HepG2 (cell line): ENCODE measurements at regions not wholly inside any gene's neighbourhood (a gene's known extent, or its start where the extent isn't known, plus 50 kb on each side); places are given as distances from the start of the nearest gene placed in this dataset.

Experiments used
- ATAC-seq: fragments of 200-7000 bp; cut with Tn5 transposase; 3 replicates; pipeline ENCODE4 v1.9.1; 2020; ENCODE audit warnings: mild to moderate bottlenecking, moderate library complexity
- BruUV-seq: library from RNA; stranded (reverse); fragments of 400-500 nt; replicated peaks from 2 replicates; lab custom pipeline; 2021; lab: Mats Ljungman, UMichigan
- CTCF ChIA-PET: fragments of 300-600 bp; formaldehyde crosslinking; extraction: SDS; loops from one replicate; lab custom pipeline; 2021; ENCODE audit warnings: low total read pairs, inconsistent platforms, low intra/inter-chr PET ratio; lab: Yijun Ruan, JAX
- POLR2A ChIA-PET: fragments of 350-600 bp; sonication (Branson Sonifier 250); formaldehyde crosslinking; loops from one replicate; lab custom pipeline; 2020; ENCODE audit warnings: antibody characterized with exemption, inconsistent platforms; lab: Yijun Ruan, JAX
- DNase-seq: peaks from one replicate; pipeline ENCODE4 v3.0.0-alpha.2; 2015; ENCODE audit warnings: low spot score
- FAIRE-seq: peaks from 3 replicates; lab custom pipeline; 2011; peaks lifted over from hg19 to GRCh38; lab: Jason Lieb, UNC
- H2AFZ ChIP-seq: one replicate; pipeline ENCODE4 v1.6.1; 2011; ENCODE audit warnings: low read length, inconsistent platforms
- H3K27ac ChIP-seq: fragments of 300-600 bp; 3 replicates; pipeline ENCODE4 v1.8.0; 2011; ENCODE audit warnings: mixed run types, mild to moderate bottlenecking, mixed read lengths, low read length, inconsistent platforms; ENCODE audit not compliant: insufficient read depth; ENCODE audit errors: extremely low read length
- H3K27me3 ChIP-seq, 2 experiments: fragments of 200-600 bp in 1 of 2; 2 replicates in 1 of 2; 3 replicates in 1 of 2; pipeline versions ENCODE4 v1.6.0 to v1.8.0; 2011; ENCODE audit warnings: low read length in 2 of 2, mild to moderate bottlenecking in 2 of 2, moderate library complexity in 2 of 2, inconsistent platforms in 1 of 2; ENCODE audit not compliant: insufficient read depth in 2 of 2, control insufficient read depth in 1 of 2
- H3K36me3 ChIP-seq, 2 experiments: fragments of 200-600 bp in 1 of 2; replicated peaks in 1 of 2; 2 replicates in 1 of 2; 3 replicates in 1 of 2; pipeline versions ENCODE4 v1.5.1 to v1.8.0; 2011; ENCODE audit warnings: low read length in 2 of 2, inconsistent platforms in 1 of 2; ENCODE audit not compliant: insufficient read depth in 2 of 2, control insufficient read depth in 1 of 2
- H3K4me1 ChIP-seq: 2 replicates; pipeline ENCODE4 v1.5.1; 2012; ENCODE audit warnings: low read length, inconsistent platforms; ENCODE audit not compliant: insufficient read depth
- H3K4me2 ChIP-seq: 2 replicates; pipeline ENCODE4 v1.6.0; 2011; ENCODE audit warnings: low read depth, low read length, inconsistent platforms
- H3K4me3 ChIP-seq, 3 experiments: fragments of 200-600 bp in 1 of 3; sonication (generic), shearing (Covaris generic) in 1 of 3; replicated peaks in 1 of 3; 2 replicates each; pipeline ENCODE4 v1.5.1; 2011 to 2016; ENCODE audit warnings: low read length in 3 of 3, inconsistent platforms in 2 of 3, low read depth in 2 of 3, mild to moderate bottlenecking in 2 of 3, control low read depth in 1 of 3, mixed read lengths in 1 of 3; ENCODE audit not compliant: insufficient read depth in 1 of 3
- H3K79me2 ChIP-seq: one replicate; pipeline ENCODE4 v1.6.1; 2011; ENCODE audit warnings: low read length, inconsistent platforms; ENCODE audit not compliant: insufficient read depth
- H3K9ac ChIP-seq: 2 replicates; pipeline ENCODE4 v1.6.0; 2011; ENCODE audit warnings: mild to moderate bottlenecking, low read depth, low read length, inconsistent platforms; ENCODE audit not compliant: insufficient read depth
- H3K9me3 ChIP-seq: 2 replicates; pipeline ENCODE4 v1.5.1; 2012; ENCODE audit warnings: mild to moderate bottlenecking, low read length
- H4K20me1 ChIP-seq: 2 replicates; pipeline ENCODE4 v1.6.0; 2011; ENCODE audit warnings: inconsistent platforms, mild to moderate bottlenecking, low read length, moderate library complexity; ENCODE audit not compliant: insufficient read depth
- CEBPB ChIP-seq: IDR thresholded peaks from 2 replicates; pipeline ENCODE4 v1.6.1; 2011; ENCODE audit warnings: low read depth, low read length, improper control_type of control experiment, borderline replicate concordance
- HHEX ChIP-seq: IDR thresholded peaks from 2 replicates; pipeline ENCODE4 v1.6.1; 2016; ENCODE audit warnings: control low read depth
- MAFF ChIP-seq: IDR thresholded peaks from 2 replicates; pipeline ENCODE4 v1.6.1; 2011; ENCODE audit warnings: low read depth, low read length, improper control_type of control experiment
- MAFK ChIP-seq, 2 experiments: IDR thresholded peaks in 1 of 2; conservative IDR thresholded peaks in 1 of 2; 2 replicates each; pipeline ENCODE4 v1.6.1; 2011; ENCODE audit warnings: improper control_type of control experiment in 2 of 2, low read length in 2 of 2
- PHF21A ChIP-seq: sonication (generic); formaldehyde crosslinking; IDR thresholded peaks from 2 replicates; pipeline ENCODE4 v1.5.0; 2020; ENCODE audit warnings: mild to moderate bottlenecking, missing genetic modification reagents
- ZBTB37 ChIP-seq: sonication (generic); formaldehyde crosslinking; IDR thresholded peaks from 2 replicates; pipeline ENCODE4 v1.4.0; 2020; ENCODE audit warnings: mild to moderate bottlenecking, missing genetic modification reagents
- ZFP82 ChIP-seq: sonication (generic); formaldehyde crosslinking; IDR thresholded peaks from 2 replicates; pipeline ENCODE4 v1.5.1; 2020; ENCODE audit warnings: mild to moderate bottlenecking, missing genetic modification reagents, borderline replicate concordance
- ZNF770 ChIP-seq: sonication (generic); formaldehyde crosslinking; IDR thresholded peaks from 2 replicates; pipeline ENCODE4 v1.5.0; 2020; ENCODE audit warnings: mild to moderate bottlenecking, missing genetic modification reagents
- WGBS: methylation state at CpG from one replicate; pipeline ENCODE4 v1.1.6; 2017; ENCODE audit warnings: low lambda C conversion rate; 5-methylcytosine and 5-hydroxymethylcytosine counted together
- in situ Hi-C: cut with HindIII; loops from 2 replicates; pipeline ENCODE4 v1.10.0; 2017; ENCODE audit warnings: low pct_unique_long_range_greater_than_20kb; ENCODE audit not compliant: extremely low pct_ligation_motif_present
- intact Hi-C: fragments of 100-400 bp; cut with micrococcal nuclease; formaldehyde crosslinking; loops from one replicate; pipeline ENCODE4 v1.10.0; 2022; ENCODE audit not compliant: unreplicated experiment

DNA sequence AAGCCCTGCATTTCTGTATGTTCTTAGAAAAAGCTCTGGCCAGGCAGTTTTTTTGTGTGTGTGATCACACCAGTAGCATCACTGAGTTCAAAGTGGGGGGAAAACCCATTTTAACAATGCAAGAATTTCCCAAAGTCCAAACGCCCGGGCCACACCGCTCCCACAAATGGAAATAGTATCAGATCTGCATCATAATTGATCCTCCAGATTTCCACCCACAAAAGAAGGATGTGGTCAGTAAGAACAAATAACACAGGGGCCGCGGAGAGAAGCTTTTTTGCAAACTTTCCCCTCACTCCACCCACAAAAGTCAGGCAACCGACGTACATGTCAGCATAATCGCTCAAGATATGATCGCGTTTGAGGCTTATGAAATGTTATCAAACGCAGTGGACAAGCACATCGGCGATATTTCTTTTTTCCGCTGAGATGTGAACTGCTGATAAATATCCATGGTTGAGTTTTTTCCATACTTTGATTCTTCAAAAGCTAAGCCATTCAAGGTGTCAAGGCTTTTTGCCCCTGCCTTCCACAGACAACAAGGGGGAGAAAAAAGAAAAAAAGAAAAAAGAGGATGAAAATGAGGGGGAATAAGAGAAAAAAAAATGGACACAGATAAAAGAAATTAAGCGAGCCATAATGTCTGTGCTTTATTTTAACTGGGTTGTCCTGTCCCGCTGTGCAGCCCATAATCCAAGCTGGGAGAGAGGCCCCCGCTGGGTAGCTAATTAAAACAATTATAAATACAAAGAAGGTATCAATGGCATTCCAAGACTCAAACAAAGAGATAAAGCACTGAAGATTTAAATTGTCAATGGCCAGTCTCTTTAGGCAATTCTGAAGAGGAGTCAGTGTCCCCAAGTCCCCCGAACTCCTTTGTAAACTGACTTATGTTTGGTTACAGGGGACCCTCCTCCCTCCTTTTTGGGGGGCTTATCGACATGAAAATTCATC lies 143.5 kb downstream of the ZFP64 start:
- Histone ChIP-seq H3K4me2 (no peak overlapping the region), H3K79me2 (no peaks in the 10 kb centered on the region), H2AFZ (no peak overlapping the region)
- no peak for ATAC-seq
- TF ChIP-seq MAFK (conservative IDR thresholded peaks at IDR 0.05 in 1 of 2, IDR thresholded peaks at IDR 0.05 in 1 of 2; ENCODE audit: low read length in 2 of 2) (0 out of 4 replicates have a peak, but pooled peaks of 1 of the 2 experiments have one; percentile 19), MAFF (peak; percentile 1; the same call in 1 of the 2 replicates), ZFP82 (no peak), ZBTB37 (CRISPR knock-in tag) (no peak)
- TF ChIP-seq, all 625 proteins: peak for 2
- in situ Hi-C loops: no loop called here
- no peak overlapping the region for H3K4me3 ChIP-seq
- no peak for FAIRE-seq
- CTCF ChIA-PET: no interaction called here
- no peaks in the 10 kb centered on the region for H3K9me3 ChIP-seq
- no peaks in the 10 kb centered on the region for H3K27me3 ChIP-seq
- H4K20me1 ChIP-seq: no peaks in the 10 kb centered on the region
- H3K36me3 ChIP-seq: no peaks in the 10 kb centered on the region
- POLR2A ChIA-PET: no interaction called here
- WGBS: 51% methylated on average over 19 of the region's 19 CpGs
- BruUV-seq: no TSS peak
- no peak overlapping the region for H3K9ac ChIP-seq
- peaks cover 13% of the 10 kb centered on the region; the same call in 1 of the 2 replicates for H3K4me1 ChIP-seq
- intact Hi-C loops: no loop called here
- no peak for DNase-seq
- H3K27ac ChIP-seq: no peak overlapping the region

GRCh38 chr20:52041966-52042365 lies 149.6 kb downstream of the ZFP64 start:
- Histone ChIP-seq H2AFZ (no peak overlapping the region), H3K4me3 (no peak overlapping the region), H3K9me3 (no peaks in the 10 kb centered on the region), H3K4me2 (no peak overlapping the region), H3K9ac (no peak overlapping the region), H3K27me3 (no peaks in the 10 kb centered on the region), H4K20me1 (no peaks in the 10 kb centered on the region), H3K4me1 (peaks cover 24% of the 10 kb centered on the region), H3K79me2 (no peaks in the 10 kb centered on the region), H3K36me3 (no peaks in the 10 kb centered on the region), H3K27ac (no peak overlapping the region)
- WGBS: 67% methylated on average over 6 of the region's 6 CpGs
- ChIA-PET POLR2A (no interaction called here), CTCF (no interaction called here)
- no peak for FAIRE-seq
- no TSS peak for BruUV-seq
- no peak for ATAC-seq
- TF ChIP-seq ZNF770 (CRISPR knock-in tag): peak; percentile 44
- TF ChIP-seq HHEX: no peak
- no peak for TF ChIP-seq PHF21A (CRISPR knock-in tag)
- TF ChIP-seq CEBPB: peak; percentile 60
- intact Hi-C loops: no loop called here
- in situ Hi-C loops: no loop called here
- DNase-seq: no peak
